ENCODE measurements at regions not wholly inside any gene's neighbourhood (a gene's known extent, or its start where the extent isn't known, plus 50 kb on each side); places are given as distances from the start of the nearest gene placed in this dataset.
"Not testable (repeated sequence)": the region's sequence is repeated elsewhere in the genome, so short reads cannot be mapped to it uniquely, and the experiment has no call there.

DNA sequence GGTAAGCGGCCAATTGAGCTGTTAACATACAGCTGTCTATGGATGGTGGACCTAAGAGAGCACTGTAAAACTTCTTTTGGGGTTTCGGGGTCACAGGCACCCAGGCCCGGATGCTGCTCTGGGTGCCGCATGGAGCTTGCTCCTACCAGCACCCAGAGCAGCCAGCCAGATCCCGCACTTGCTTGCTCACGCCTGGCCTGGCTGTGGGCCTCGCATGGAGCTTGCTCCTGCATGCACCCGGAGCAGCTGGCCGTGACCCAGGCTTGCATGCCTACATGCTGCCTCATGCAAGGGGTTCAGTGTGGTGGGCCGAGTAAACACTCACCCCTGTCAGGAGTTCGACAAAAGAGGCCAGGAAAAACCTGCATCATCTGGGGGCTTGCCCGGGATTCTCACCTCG is 896.9 kb downstream of the SORCS1 start:
- Histone ChIP-seq H3K4me3 (ENCODE audit: low read depth in 2 of 2, low read length in 2 of 2) (no peak overlapping the region), H3K27ac (ENCODE audit: low read length) (no peak overlapping the region), H3K27me3 (ENCODE audit: control insufficient read depth, insufficient read depth, low read length) (no peaks in the 10 kb centered on the region), H3K9me3 (ENCODE audit: control insufficient read depth, insufficient read depth, low read depth, low read length) (no peaks in the 10 kb centered on the region), H3K4me1 (ENCODE audit: control insufficient read depth, insufficient read depth, low read length) (no peaks in the 10 kb centered on the region), H3K36me3 (ENCODE audit: control insufficient read depth, insufficient read depth, low read length) (no peaks in the 10 kb centered on the region)
- DNase-seq (ENCODE audit: low read depth, low spot score) = no peak
- intact Hi-C loops (cut with micrococcal nuclease; ENCODE audit: unreplicated experiment) = no loop called here
- CTCF ChIA-PET = no interaction called here
- BruUV-seq (replicated peaks) = no TSS peak
- TF ChIP-seq TCF7L2 (IDR thresholded peaks at IDR 0.05; ENCODE audit: low read depth, low read length) (no peak), SIN3A (IDR thresholded peaks at IDR 0.05; ENCODE audit: borderline replicate concordance, insufficient read depth, low read depth, low read length) (no peak), POLR2AphosphoS5 (IDR thresholded peaks at IDR 0.05; ENCODE audit: low read depth, low read length) (no peak)
- TF ChIP-seq, protein P1, sequence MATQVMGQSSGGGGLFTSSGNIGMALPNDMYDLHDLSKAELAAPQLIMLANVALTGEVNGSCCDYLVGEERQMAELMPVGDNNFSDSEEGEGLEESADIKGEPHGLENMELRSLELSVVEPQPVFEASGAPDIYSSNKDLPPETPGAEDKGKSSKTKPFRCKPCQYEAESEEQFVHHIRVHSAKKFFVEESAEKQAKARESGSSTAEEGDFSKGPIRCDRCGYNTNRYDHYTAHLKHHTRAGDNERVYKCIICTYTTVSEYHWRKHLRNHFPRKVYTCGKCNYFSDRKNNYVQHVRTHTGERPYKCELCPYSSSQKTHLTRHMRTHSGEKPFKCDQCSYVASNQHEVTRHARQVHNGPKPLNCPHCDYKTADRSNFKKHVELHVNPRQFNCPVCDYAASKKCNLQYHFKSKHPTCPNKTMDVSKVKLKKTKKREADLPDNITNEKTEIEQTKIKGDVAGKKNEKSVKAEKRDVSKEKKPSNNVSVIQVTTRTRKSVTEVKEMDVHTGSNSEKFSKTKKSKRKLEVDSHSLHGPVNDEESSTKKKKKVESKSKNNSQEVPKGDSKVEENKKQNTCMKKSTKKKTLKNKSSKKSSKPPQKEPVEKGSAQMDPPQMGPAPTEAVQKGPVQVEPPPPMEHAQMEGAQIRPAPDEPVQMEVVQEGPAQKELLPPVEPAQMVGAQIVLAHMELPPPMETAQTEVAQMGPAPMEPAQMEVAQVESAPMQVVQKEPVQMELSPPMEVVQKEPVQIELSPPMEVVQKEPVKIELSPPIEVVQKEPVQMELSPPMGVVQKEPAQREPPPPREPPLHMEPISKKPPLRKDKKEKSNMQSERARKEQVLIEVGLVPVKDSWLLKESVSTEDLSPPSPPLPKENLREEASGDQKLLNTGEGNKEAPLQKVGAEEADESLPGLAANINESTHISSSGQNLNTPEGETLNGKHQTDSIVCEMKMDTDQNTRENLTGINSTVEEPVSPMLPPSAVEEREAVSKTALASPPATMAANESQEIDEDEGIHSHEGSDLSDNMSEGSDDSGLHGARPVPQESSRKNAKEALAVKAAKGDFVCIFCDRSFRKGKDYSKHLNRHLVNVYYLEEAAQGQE (IDR thresholded peaks at IDR 0.05; ENCODE audit: insufficient read depth in 1 of 2, low read depth in 2 of 2, low read length in 1 of 2) = no peak
- TF ChIP-seq, protein P2, sequence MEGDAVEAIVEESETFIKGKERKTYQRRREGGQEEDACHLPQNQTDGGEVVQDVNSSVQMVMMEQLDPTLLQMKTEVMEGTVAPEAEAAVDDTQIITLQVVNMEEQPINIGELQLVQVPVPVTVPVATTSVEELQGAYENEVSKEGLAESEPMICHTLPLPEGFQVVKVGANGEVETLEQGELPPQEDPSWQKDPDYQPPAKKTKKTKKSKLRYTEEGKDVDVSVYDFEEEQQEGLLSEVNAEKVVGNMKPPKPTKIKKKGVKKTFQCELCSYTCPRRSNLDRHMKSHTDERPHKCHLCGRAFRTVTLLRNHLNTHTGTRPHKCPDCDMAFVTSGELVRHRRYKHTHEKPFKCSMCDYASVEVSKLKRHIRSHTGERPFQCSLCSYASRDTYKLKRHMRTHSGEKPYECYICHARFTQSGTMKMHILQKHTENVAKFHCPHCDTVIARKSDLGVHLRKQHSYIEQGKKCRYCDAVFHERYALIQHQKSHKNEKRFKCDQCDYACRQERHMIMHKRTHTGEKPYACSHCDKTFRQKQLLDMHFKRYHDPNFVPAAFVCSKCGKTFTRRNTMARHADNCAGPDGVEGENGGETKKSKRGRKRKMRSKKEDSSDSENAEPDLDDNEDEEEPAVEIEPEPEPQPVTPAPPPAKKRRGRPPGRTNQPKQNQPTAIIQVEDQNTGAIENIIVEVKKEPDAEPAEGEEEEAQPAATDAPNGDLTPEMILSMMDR (IDR thresholded peaks at IDR 0.05) = no peak
- in situ Hi-C loops (cut with HindIII; ENCODE audit: low pct_unique_long_range_greater_than_20kb, low sequenced_read_pairs) = no loop called here
- POLR2A ChIA-PET = no interaction called here
- ATAC-seq = no peak

DNA sequence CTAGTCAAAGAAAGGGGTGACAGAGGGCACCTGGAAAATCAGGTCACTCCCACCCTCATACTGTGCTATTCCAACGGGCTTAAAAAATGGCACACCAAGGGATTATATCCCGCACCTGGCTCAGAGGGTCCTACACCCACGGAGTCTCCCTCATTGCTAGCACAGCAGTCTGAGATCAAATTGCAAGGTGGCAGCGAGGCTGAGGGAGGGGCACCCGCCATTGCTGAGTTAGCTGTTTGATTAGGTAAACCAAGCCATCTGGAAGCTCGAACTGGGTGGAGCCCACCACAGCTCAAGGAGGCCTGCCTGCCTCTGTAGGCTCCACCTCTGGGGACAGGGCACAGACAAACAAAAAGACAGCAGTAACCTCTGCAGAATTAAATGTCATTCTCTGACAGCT is 907.1 kb downstream of the SORCS1 start:
- H3K4me3 ChIP-seq (ENCODE audit: low read depth in 2 of 2, low read length in 2 of 2); H3K36me3 ChIP-seq (ENCODE audit: control insufficient read depth, insufficient read depth, low read length); H3K27me3 ChIP-seq (ENCODE audit: control insufficient read depth, insufficient read depth, low read length); POLR2A ChIA-PET; in situ Hi-C loops (cut with HindIII; ENCODE audit: low pct_unique_long_range_greater_than_20kb, low sequenced_read_pairs); H3K4me1 ChIP-seq (ENCODE audit: control insufficient read depth, insufficient read depth, low read length); BruUV-seq (replicated peaks); ATAC-seq; CTCF ChIA-PET; intact Hi-C loops (cut with micrococcal nuclease; ENCODE audit: unreplicated experiment); H3K27ac ChIP-seq (ENCODE audit: low read length); DNase-seq (ENCODE audit: low read depth, low spot score); H3K9me3 ChIP-seq (ENCODE audit: control insufficient read depth, insufficient read depth, low read depth, low read length): not testable (repeated sequence)

DNA sequence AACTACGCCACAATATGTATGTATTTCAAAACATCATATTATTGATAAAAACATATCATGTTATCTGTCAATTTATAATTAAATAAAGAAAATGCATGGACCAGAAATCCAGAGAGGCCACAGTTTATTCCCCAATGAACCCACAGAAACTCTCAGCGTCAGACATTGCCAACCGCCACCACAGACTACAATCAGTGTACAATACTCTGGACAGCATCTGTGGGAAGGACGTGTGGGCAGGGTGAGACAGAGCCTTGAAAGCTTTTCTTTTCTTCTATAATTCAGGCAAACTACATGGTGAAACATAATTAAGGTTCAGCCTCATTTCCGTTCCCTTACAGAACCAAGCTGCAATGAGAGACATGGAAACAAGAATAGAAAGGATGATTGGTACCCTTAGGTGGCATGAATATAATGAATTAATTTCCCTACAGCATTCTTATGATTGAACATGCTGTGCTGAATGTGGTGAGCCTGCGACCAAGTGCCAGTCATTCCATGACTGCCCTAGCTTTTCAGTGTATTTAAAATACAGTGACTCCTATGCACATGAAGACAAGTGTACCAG is 909.3 kb downstream of the SORCS1 start:
- Histone ChIP-seq H3K27ac (ENCODE audit: low read length) (no peak overlapping the region), H3K27me3 (ENCODE audit: control insufficient read depth, insufficient read depth, low read length) (no peaks in the 10 kb centered on the region), H3K4me3 (ENCODE audit: low read depth in 2 of 2, low read length in 2 of 2) (no peak overlapping the region), H3K9me3 (ENCODE audit: control insufficient read depth, insufficient read depth, low read depth, low read length) (no peaks in the 10 kb centered on the region), H3K36me3 (ENCODE audit: control insufficient read depth, insufficient read depth, low read length) (no peaks in the 10 kb centered on the region), H3K4me1 (ENCODE audit: control insufficient read depth, insufficient read depth, low read length) (no peaks in the 10 kb centered on the region)
- in situ Hi-C loops (cut with HindIII; ENCODE audit: low pct_unique_long_range_greater_than_20kb, low sequenced_read_pairs) = no loop called here
- TF ChIP-seq, protein P1 (IDR thresholded peaks at IDR 0.05; ENCODE audit: insufficient read depth in 1 of 2, low read depth in 2 of 2, low read length in 1 of 2) = no peak
- TF ChIP-seq TCF7L2 (IDR thresholded peaks at IDR 0.05; ENCODE audit: low read depth, low read length) (no peak), POLR2AphosphoS5 (IDR thresholded peaks at IDR 0.05; ENCODE audit: low read depth, low read length) (no peak), SIN3A (IDR thresholded peaks at IDR 0.05; ENCODE audit: borderline replicate concordance, insufficient read depth, low read depth, low read length) (no peak)
- TF ChIP-seq, protein P2 (IDR thresholded peaks at IDR 0.05) = no peak
- BruUV-seq (replicated peaks) = no TSS peak
- CTCF ChIA-PET = no interaction called here
- DNase-seq (ENCODE audit: low read depth, low spot score) (no peak), ATAC-seq (no peak)
- POLR2A ChIA-PET = no interaction called here
- intact Hi-C loops (cut with micrococcal nuclease; ENCODE audit: unreplicated experiment) = no loop called here

All from Panc1 (cell line).